Breast epithelium (tissue), 4 donors: ENCODE measurements at regions not wholly inside any gene's neighbourhood (a gene's known extent, or its start where the extent isn't known, plus 50 kb on each side); places are given as distances from the start of the nearest gene placed in this dataset.

Experiments
- DNase-seq, 2 donors: peaks; one replicate each; pipeline ENCODE4 v3.0.0-alpha.2; 2019; ENCODE audit warnings: low spot score in 2 of 2
- H3K27ac ChIP-seq, 2 donors: fragments of 200-600 bp; sonication (generic) in 1 of 2; one replicate each; pipeline ENCODE4 v1.5.1; 2016 to 2019; ENCODE audit warnings: mild to moderate bottlenecking in 1 of 2
- H3K27me3 ChIP-seq, 2 donors: fragments of 200-600 bp; sonication (generic) in 1 of 2; one replicate each; pipeline versions ENCODE4 v1.5.1 to v1.6.0; 2017 to 2019; ENCODE audit warnings: control low read depth in 1 of 2, mild to moderate bottlenecking in 1 of 2
- H3K36me3 ChIP-seq: fragments of 200-600 bp; one replicate; pipeline ENCODE4 v1.5.1; 2019
- H3K4me1 ChIP-seq, 2 donors: fragments of 200-600 bp; sonication (generic); one replicate each; pipeline ENCODE4 v1.5.1; 2016 to 2019; ENCODE audit warnings: control low read depth in 1 of 2
- H3K4me3 ChIP-seq, 3 donors: fragments of 200-600 bp; sonication (generic); 1 replicate in 2 of 3; 2 replicates in 1 of 3; pipeline ENCODE4 v1.5.1; 2016 to 2019; ENCODE audit warnings: mild to moderate bottlenecking in 3 of 3, moderate library complexity in 2 of 3
- H3K9me3 ChIP-seq, 2 donors: fragments of 200-600 bp; sonication (generic) in 1 of 2; one replicate each; pipeline ENCODE4 v1.5.1; 2016 to 2019; ENCODE audit warnings: control low read depth in 1 of 2
- POLR2A ChIP-seq: fragments of 450-650 bp; IDR thresholded peaks from one replicate; pipeline ENCODE4 v1.6.1; 2016; ENCODE audit warnings: antibody characterized with exemption, mild to moderate bottlenecking, moderate library complexity
- POLR2AphosphoS5 ChIP-seq, 3 donors: sonication (generic); formaldehyde crosslinking; IDR thresholded peaks; one replicate each; pipeline ENCODE4 v1.6.1; 2017; ENCODE audit warnings: antibody characterized with exemption in 3 of 3
- intact Hi-C: fragments of 100-400 bp; cut with DNase I; formaldehyde crosslinking; loops from one replicate; pipeline ENCODE4 v1.15.1; 2023; ENCODE audit warnings: low total_unique reads
- TF ChIP-seq, protein P1 (sequence below), 3 donors: fragments of 450-650 bp; IDR thresholded peaks; one replicate each; pipeline ENCODE4 v1.5.1; 2016 to 2017; ENCODE audit warnings: antibody characterized with exemption in 3 of 3, mild to moderate bottlenecking in 3 of 3, moderate library complexity in 3 of 3

- DNase-seq: no peak
- Histone ChIP-seq H3K27me3 (no peaks in the 10 kb centered on the region), H3K9me3 (no peaks in the 10 kb centered on the region), H3K4me3 (no peak overlapping the region), H3K36me3 (no peaks in the 10 kb centered on the region), H3K4me1 (no peaks in the 10 kb centered on the region), H3K27ac (no peak overlapping the region)
- intact Hi-C loops: no loop called here
- TF ChIP-seq POLR2AphosphoS5 (IDR thresholded peaks at IDR 0.05): no peak
- no peak for TF ChIP-seq POLR2A
- TF ChIP-seq, protein P1, sequence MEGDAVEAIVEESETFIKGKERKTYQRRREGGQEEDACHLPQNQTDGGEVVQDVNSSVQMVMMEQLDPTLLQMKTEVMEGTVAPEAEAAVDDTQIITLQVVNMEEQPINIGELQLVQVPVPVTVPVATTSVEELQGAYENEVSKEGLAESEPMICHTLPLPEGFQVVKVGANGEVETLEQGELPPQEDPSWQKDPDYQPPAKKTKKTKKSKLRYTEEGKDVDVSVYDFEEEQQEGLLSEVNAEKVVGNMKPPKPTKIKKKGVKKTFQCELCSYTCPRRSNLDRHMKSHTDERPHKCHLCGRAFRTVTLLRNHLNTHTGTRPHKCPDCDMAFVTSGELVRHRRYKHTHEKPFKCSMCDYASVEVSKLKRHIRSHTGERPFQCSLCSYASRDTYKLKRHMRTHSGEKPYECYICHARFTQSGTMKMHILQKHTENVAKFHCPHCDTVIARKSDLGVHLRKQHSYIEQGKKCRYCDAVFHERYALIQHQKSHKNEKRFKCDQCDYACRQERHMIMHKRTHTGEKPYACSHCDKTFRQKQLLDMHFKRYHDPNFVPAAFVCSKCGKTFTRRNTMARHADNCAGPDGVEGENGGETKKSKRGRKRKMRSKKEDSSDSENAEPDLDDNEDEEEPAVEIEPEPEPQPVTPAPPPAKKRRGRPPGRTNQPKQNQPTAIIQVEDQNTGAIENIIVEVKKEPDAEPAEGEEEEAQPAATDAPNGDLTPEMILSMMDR (IDR thresholded peaks at IDR 0.05): no peak
These were observed 405.1 kb downstream of the GPD2 start for GRCh38 chr2:156841321-156841720.

GRCh38 chr2:156845806-156846558 lies 409.8 kb downstream of the GPD2 start:
- Histone ChIP-seq H3K9me3 (no peaks in the 10 kb centered on the region), H3K36me3 (no peaks in the 10 kb centered on the region), H3K27ac (no peak overlapping the region), H3K4me1 (no peaks in the 10 kb centered on the region), H3K4me3 (no peak overlapping the region), H3K27me3 (no peaks in the 10 kb centered on the region)
- DNase-seq: no peak
- intact Hi-C loops: no loop called here
- TF ChIP-seq POLR2A (no peak), POLR2AphosphoS5 (IDR thresholded peaks at IDR 0.05) (no peak)
- TF ChIP-seq, protein P1 (IDR thresholded peaks at IDR 0.05): no peak

GRCh38 chr2:156852210-156852609 lies 405.3 kb upstream of the GALNT5 start:
- intact Hi-C loops: no loop called here
- no peak for DNase-seq
- no peaks in the 10 kb centered on the region for H3K27me3 ChIP-seq
- TF ChIP-seq POLR2AphosphoS5 (IDR thresholded peaks at IDR 0.05): no peak
- TF ChIP-seq POLR2A: no peak
- TF ChIP-seq, protein P1 (IDR thresholded peaks at IDR 0.05): no peak
- H3K4me1 ChIP-seq: no peaks in the 10 kb centered on the region
- no peaks in the 10 kb centered on the region for H3K36me3 ChIP-seq
- no peaks in the 10 kb centered on the region for H3K9me3 ChIP-seq
- H3K4me3 ChIP-seq: no peak overlapping the region
- no peak overlapping the region for H3K27ac ChIP-seq

DNA sequence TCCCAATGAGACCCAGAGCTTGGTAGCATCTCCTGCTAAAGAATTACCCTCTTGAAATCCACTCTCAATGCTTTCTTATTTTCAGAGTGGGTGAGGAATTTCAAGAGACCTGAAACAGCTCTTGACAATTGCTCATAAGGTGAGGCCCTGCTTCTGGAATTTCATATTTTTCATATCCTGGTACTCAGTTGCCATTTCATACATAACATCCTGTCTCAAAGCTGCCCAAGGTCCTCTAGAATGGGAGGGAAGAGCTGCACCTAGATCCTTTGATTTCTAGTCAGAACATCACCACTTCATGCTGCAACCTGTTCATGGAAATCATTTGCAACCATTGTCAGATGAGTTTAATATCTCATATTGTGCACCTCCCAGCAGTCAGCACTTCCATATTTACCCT lies 404.8 kb upstream of the GALNT5 start:
- intact Hi-C loops: no loop called here

DNA sequence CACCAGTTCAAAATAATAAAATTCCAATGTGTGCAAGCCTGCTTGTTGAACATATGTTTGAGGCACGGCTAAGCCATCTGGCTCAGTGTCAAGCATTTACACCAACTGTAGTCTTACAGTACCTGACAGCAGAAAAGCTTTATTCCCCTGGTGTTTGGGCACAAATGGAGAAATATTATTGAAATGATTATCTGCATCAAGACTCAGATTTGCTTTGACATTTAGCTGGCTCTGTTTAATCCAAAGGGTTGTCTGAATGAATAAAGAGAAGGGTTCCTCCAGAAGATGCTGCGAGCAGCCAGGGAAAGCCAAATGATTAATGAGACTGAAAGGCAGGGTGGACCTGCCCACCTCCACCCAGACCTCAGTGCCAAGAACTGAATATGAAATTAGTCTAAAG lies 393.2 kb upstream of the GALNT5 start:
- Histone ChIP-seq H3K36me3 (no peaks in the 10 kb centered on the region), H3K9me3 (no peaks in the 10 kb centered on the region), H3K4me3 (no peak overlapping the region), H3K27me3 (no peaks in the 10 kb centered on the region), H3K27ac (no peak overlapping the region), H3K4me1 (no peaks in the 10 kb centered on the region)
- no peak for TF ChIP-seq POLR2A
- no peak for TF ChIP-seq POLR2AphosphoS5 (IDR thresholded peaks at IDR 0.05)
- TF ChIP-seq, protein P1 (IDR thresholded peaks at IDR 0.05): no peak
- intact Hi-C loops: no loop called here
- no peak for DNase-seq

More for the DNA sequence above, 404.8 kb upstream of the GALNT5 start:
- Histone ChIP-seq H3K9me3 (no peaks in the 10 kb centered on the region), H3K36me3 (no peaks in the 10 kb centered on the region), H3K27me3 (no peaks in the 10 kb centered on the region), H3K4me1 (no peaks in the 10 kb centered on the region), H3K27ac (no peak overlapping the region), H3K4me3 (no peak overlapping the region)
- no peak for DNase-seq
- TF ChIP-seq, protein P1 (IDR thresholded peaks at IDR 0.05): no peak
- TF ChIP-seq POLR2A (no peak), POLR2AphosphoS5 (IDR thresholded peaks at IDR 0.05) (no peak)
